ENCODE measurements at regions not wholly inside any gene's neighbourhood (a gene's known extent, or its start where the extent isn't known, plus 50 kb on each side); places are given as distances from the start of the nearest gene placed in this dataset.

GRCh38 chr4:85102606-85103005 is 136.1 kb upstream of the WDFY3 start:
- POLR2A ChIA-PET (ENCODE audit: partially characterized antibody) = no interaction called here
- Histone ChIP-seq H3K4me1 (ENCODE audit: insufficient read depth, low read length) (no peaks in the 10 kb centered on the region), H3K4me3 (ENCODE audit: low read length in 2 of 2) (no peak overlapping the region), H3K9me3 (ENCODE audit: control insufficient read depth in 1 of 2, low read length in 2 of 2) (no peaks in the 10 kb centered on the region), H3K27me3 (ENCODE audit: insufficient read depth, low read length) (no peaks in the 10 kb centered on the region), H3K36me3 (ENCODE audit: insufficient read depth, low read length) (no peaks in the 10 kb centered on the region), H3K27ac (ENCODE audit: low read depth, low read length) (no peak overlapping the region)
- Mint-ChIP-seq H3K27me3 (no peaks in the 10 kb centered on the region), H3K27ac (no peak overlapping the region), H3K4me3 (no peak overlapping the region), H3K9me3 (peaks cover 0 to 15% (median 3%) of the 10 kb centered on the region in 8 donors), H3K36me3 (no peaks in the 10 kb centered on the region), H3K4me1 (no peaks in the 10 kb centered on the region)
- intact Hi-C loops (cut with micrococcal nuclease) = no loop called here
- no peak for DNase-seq
- CTCF ChIA-PET (ENCODE audit: partially characterized antibody) = no interaction called here

- Mint-ChIP-seq H3K27ac (no peak overlapping the region), H3K9me3 (peaks cover 0 to 5% (median 0%) of the 10 kb centered on the region in 8 donors), H3K36me3 (no peaks in the 10 kb centered on the region), H3K27me3 (no peaks in the 10 kb centered on the region), H3K4me1 (no peaks in the 10 kb centered on the region), H3K4me3 (no peak overlapping the region)
- intact Hi-C loops (cut with micrococcal nuclease) = no loop called here
- no peaks in the 10 kb centered on the region for H3K36me3 ChIP-seq (ENCODE audit: insufficient read depth, low read length)
- no peak overlapping the region for H3K4me3 ChIP-seq (ENCODE audit: low read length in 2 of 2)
- ChIA-PET POLR2A (ENCODE audit: partially characterized antibody) (no interaction called here), CTCF (ENCODE audit: partially characterized antibody) (no interaction called here)
- no peak overlapping the region for H3K27ac ChIP-seq (ENCODE audit: low read depth, low read length)
- no peaks in the 10 kb centered on the region for H3K27me3 ChIP-seq (ENCODE audit: insufficient read depth, low read length)
- H3K9me3 ChIP-seq (ENCODE audit: control insufficient read depth in 1 of 2, low read length in 2 of 2) = no peaks in the 10 kb centered on the region
- H3K4me1 ChIP-seq (ENCODE audit: insufficient read depth, low read length) = no peaks in the 10 kb centered on the region
- no peak for DNase-seq
Measured at GRCh38 chr4:85106166-85106565, 139.7 kb upstream of the WDFY3 start.

- H3K27ac ChIP-seq (ENCODE audit: low read depth, low read length) = no peak overlapping the region
- no peaks in the 10 kb centered on the region for H3K27me3 ChIP-seq (ENCODE audit: insufficient read depth, low read length)
- Mint-ChIP-seq H3K27ac (no peak overlapping the region), H3K9me3 (peaks cover 0 to 5% (median 0%) of the 10 kb centered on the region in 8 donors), H3K4me1 (no peaks in the 10 kb centered on the region), H3K4me3 (no peak overlapping the region), H3K27me3 (no peaks in the 10 kb centered on the region), H3K36me3 (no peaks in the 10 kb centered on the region)
- no peak for DNase-seq
- POLR2A ChIA-PET (ENCODE audit: partially characterized antibody) = no interaction called here
- H3K4me3 ChIP-seq (ENCODE audit: low read length in 2 of 2) = no peak overlapping the region
- H3K9me3 ChIP-seq (ENCODE audit: control insufficient read depth in 1 of 2, low read length in 2 of 2) = no peaks in the 10 kb centered on the region
- H3K4me1 ChIP-seq (ENCODE audit: insufficient read depth, low read length) = no peaks in the 10 kb centered on the region
- intact Hi-C loops (cut with micrococcal nuclease) = no loop called here
- no peaks in the 10 kb centered on the region for H3K36me3 ChIP-seq (ENCODE audit: insufficient read depth, low read length)
- CTCF ChIA-PET (ENCODE audit: partially characterized antibody) = no interaction called here
Measured at GRCh38 chr4:85106805-85107336, 140.4 kb upstream of the WDFY3 start.

- H3K4me1 Mint-ChIP-seq = no peaks in the 10 kb centered on the region
- no peak overlapping the region for H3K27ac Mint-ChIP-seq
- no peak overlapping the region for H3K4me3 Mint-ChIP-seq
- Histone ChIP-seq H3K27ac (ENCODE audit: low read depth, low read length) (no peak overlapping the region), H3K4me3 (ENCODE audit: low read length in 2 of 2) (no peak overlapping the region), H3K4me1 (ENCODE audit: insufficient read depth, low read length) (no peaks in the 10 kb centered on the region), H3K36me3 (ENCODE audit: insufficient read depth, low read length) (no peaks in the 10 kb centered on the region), H3K27me3 (ENCODE audit: insufficient read depth, low read length) (no peaks in the 10 kb centered on the region), H3K9me3 (ENCODE audit: control insufficient read depth in 1 of 2, low read length in 2 of 2) (no peaks in the 10 kb centered on the region)
- DNase-seq = no peak
- POLR2A ChIA-PET (ENCODE audit: partially characterized antibody) = no interaction called here
- H3K36me3 Mint-ChIP-seq = no peaks in the 10 kb centered on the region
- intact Hi-C loops (cut with micrococcal nuclease) = no loop called here
- H3K27me3 Mint-ChIP-seq = no peaks in the 10 kb centered on the region
- CTCF ChIA-PET (ENCODE audit: partially characterized antibody) = no interaction called here
- peaks cover 0 to 5% (median 0%) of the 10 kb centered on the region in 8 donors for H3K9me3 Mint-ChIP-seq
Measured at GRCh38 chr4:85107553-85107952, 141.1 kb upstream of the WDFY3 start.

- no peaks in the 10 kb centered on the region for H3K4me1 Mint-ChIP-seq
- H3K9me3 Mint-ChIP-seq = peaks cover 0 to 9% (median 3%) of the 10 kb centered on the region in 8 donors
- no peaks in the 10 kb centered on the region for H3K9me3 ChIP-seq (ENCODE audit: control insufficient read depth in 1 of 2, low read length in 2 of 2)
- H3K27ac ChIP-seq (ENCODE audit: low read depth, low read length) = no peak overlapping the region
- H3K36me3 Mint-ChIP-seq = no peaks in the 10 kb centered on the region
- ChIA-PET CTCF (ENCODE audit: partially characterized antibody) (interaction anchor here (0.6 kb wide), 1 partner anchor 368 kb away, joined by 3 read pairs; no protein-coding TSS in a partner anchor), POLR2A (ENCODE audit: partially characterized antibody) (no interaction called here)
- H3K36me3 ChIP-seq (ENCODE audit: insufficient read depth, low read length) = no peaks in the 10 kb centered on the region
- H3K4me1 ChIP-seq (ENCODE audit: insufficient read depth, low read length) = no peaks in the 10 kb centered on the region
- no peak overlapping the region for H3K4me3 ChIP-seq (ENCODE audit: low read length in 2 of 2)
- no peak for DNase-seq
- intact Hi-C loops (cut with micrococcal nuclease) = no loop called here
- no peaks in the 10 kb centered on the region for H3K27me3 Mint-ChIP-seq
- no peak overlapping the region for H3K4me3 Mint-ChIP-seq
- H3K27me3 ChIP-seq (ENCODE audit: insufficient read depth, low read length) = no peaks in the 10 kb centered on the region
- no peak overlapping the region for H3K27ac Mint-ChIP-seq
Measured at GRCh38 chr4:85113706-85114105, 147.2 kb upstream of the WDFY3 start.

- H3K27me3 ChIP-seq (ENCODE audit: insufficient read depth, low read length) = no peaks in the 10 kb centered on the region
- Mint-ChIP-seq H3K4me3 (no peak overlapping the region), H3K9me3 (peaks cover 0 to 13% (median 3%) of the 10 kb centered on the region in 8 donors), H3K4me1 (no peaks in the 10 kb centered on the region), H3K27me3 (no peaks in the 10 kb centered on the region), H3K27ac (no peak overlapping the region), H3K36me3 (no peaks in the 10 kb centered on the region)
- no peak overlapping the region for H3K27ac ChIP-seq (ENCODE audit: low read depth, low read length)
- H3K4me3 ChIP-seq (ENCODE audit: low read length in 2 of 2) = no peak overlapping the region
- POLR2A ChIA-PET (ENCODE audit: partially characterized antibody) = no interaction called here
- no peaks in the 10 kb centered on the region for H3K4me1 ChIP-seq (ENCODE audit: insufficient read depth, low read length)
- CTCF ChIA-PET (ENCODE audit: partially characterized antibody) = interaction anchor here (0.9 kb wide), 1 partner anchor 30 kb away, joined by 3 read pairs; no protein-coding TSS in a partner anchor
- H3K9me3 ChIP-seq (ENCODE audit: control insufficient read depth in 1 of 2, low read length in 2 of 2) = no peaks in the 10 kb centered on the region
- intact Hi-C loops (cut with micrococcal nuclease) = no loop called here
- no peak for DNase-seq
- no peaks in the 10 kb centered on the region for H3K36me3 ChIP-seq (ENCODE audit: insufficient read depth, low read length)
Measured at GRCh38 chr4:85114526-85114925, 148.0 kb upstream of the WDFY3 start.

GRCh38 chr4:85116008-85116407 is 149.5 kb upstream of the WDFY3 start:
- DNase-seq = no peak
- Histone ChIP-seq H3K4me1 (ENCODE audit: insufficient read depth, low read length) (no peaks in the 10 kb centered on the region), H3K9me3 (ENCODE audit: control insufficient read depth in 1 of 2, low read length in 2 of 2) (no peaks in the 10 kb centered on the region), H3K27me3 (ENCODE audit: insufficient read depth, low read length) (no peaks in the 10 kb centered on the region), H3K4me3 (ENCODE audit: low read length in 2 of 2) (no peak overlapping the region), H3K27ac (ENCODE audit: low read depth, low read length) (no peak overlapping the region), H3K36me3 (ENCODE audit: insufficient read depth, low read length) (no peaks in the 10 kb centered on the region)
- Mint-ChIP-seq H3K4me3 (no peak overlapping the region), H3K4me1 (no peaks in the 10 kb centered on the region), H3K27me3 (no peaks in the 10 kb centered on the region), H3K9me3 (peaks cover 0 to 13% (median 3%) of the 10 kb centered on the region in 8 donors), H3K36me3 (no peaks in the 10 kb centered on the region), H3K27ac (no peak overlapping the region)
- intact Hi-C loops (cut with micrococcal nuclease) = no loop called here
- CTCF ChIA-PET (ENCODE audit: partially characterized antibody) = no interaction called here
- POLR2A ChIA-PET (ENCODE audit: partially characterized antibody) = no interaction called here

GRCh38 chr4:85125688-85126087 is 159.2 kb upstream of the WDFY3 start:
- Mint-ChIP-seq H3K4me3 (no peak overlapping the region), H3K27me3 (no peaks in the 10 kb centered on the region), H3K27ac (no peak overlapping the region), H3K9me3 (peaks cover 0 to 8% (median 1%) of the 10 kb centered on the region in 8 donors), H3K4me1 (no peaks in the 10 kb centered on the region), H3K36me3 (no peaks in the 10 kb centered on the region)
- intact Hi-C loops (cut with micrococcal nuclease) = no loop called here
- H3K27ac ChIP-seq (ENCODE audit: low read depth, low read length) = no peak overlapping the region
- ChIA-PET CTCF (ENCODE audit: partially characterized antibody) (no interaction called here), POLR2A (ENCODE audit: partially characterized antibody) (no interaction called here)
- H3K9me3 ChIP-seq (ENCODE audit: control insufficient read depth in 1 of 2, low read length in 2 of 2) = no peaks in the 10 kb centered on the region
- no peaks in the 10 kb centered on the region for H3K27me3 ChIP-seq (ENCODE audit: insufficient read depth, low read length)
- DNase-seq = no peak
- H3K36me3 ChIP-seq (ENCODE audit: insufficient read depth, low read length) = no peaks in the 10 kb centered on the region
- no peak overlapping the region for H3K4me3 ChIP-seq (ENCODE audit: low read length in 2 of 2)
- H3K4me1 ChIP-seq (ENCODE audit: insufficient read depth, low read length) = no peaks in the 10 kb centered on the region
